Endothelial cell (in vitro differentiated cells): ENCODE measurements at regions not wholly inside any gene's neighbourhood (a gene's known extent, or its start where the extent isn't known, plus 50 kb on each side); places are given as distances from the start of the nearest gene placed in this dataset.

Source experiments
- DNase-seq: peaks from one replicate; pipeline ENCODE4 v3.0.0; 2021; ENCODE audit warnings: low spot score
- H3K27ac Mint-ChIP-seq: one replicate; pipeline ENCODE4 v1.8.0; 2021; ENCODE audit warnings: mixed read lengths, inconsistent platforms; ENCODE audit not compliant: unreplicated experiment
- H3K27me3 Mint-ChIP-seq: one replicate; pipeline ENCODE4 v1.8.0; 2021; ENCODE audit warnings: mild to moderate bottlenecking, moderate library complexity, mixed read lengths, inconsistent platforms; ENCODE audit not compliant: unreplicated experiment
- H3K36me3 Mint-ChIP-seq: one replicate; pipeline ENCODE4 v1.8.0; 2021; ENCODE audit warnings: mild to moderate bottlenecking, low read depth, mixed read lengths, inconsistent platforms; ENCODE audit not compliant: unreplicated experiment
- H3K4me1 Mint-ChIP-seq: one replicate; pipeline ENCODE4 v1.8.0; 2021; ENCODE audit warnings: mild to moderate bottlenecking, mixed read lengths, inconsistent platforms; ENCODE audit not compliant: unreplicated experiment
- H3K4me3 Mint-ChIP-seq: one replicate; pipeline ENCODE4 v1.8.0; 2021; ENCODE audit warnings: mild to moderate bottlenecking, mixed read lengths, inconsistent platforms; ENCODE audit not compliant: unreplicated experiment
- H3K9me3 Mint-ChIP-seq: one replicate; pipeline ENCODE4 v1.8.0; 2021; ENCODE audit warnings: mixed read lengths, inconsistent platforms; ENCODE audit not compliant: unreplicated experiment
- CTCF ChIP-seq: fragments of 200-600 bp; sonication (generic); IDR thresholded peaks from one replicate; pipeline ENCODE4 v1.5.0; 2021; ENCODE audit warnings: antibody characterized with exemption; ENCODE audit not compliant: unreplicated experiment

DNA sequence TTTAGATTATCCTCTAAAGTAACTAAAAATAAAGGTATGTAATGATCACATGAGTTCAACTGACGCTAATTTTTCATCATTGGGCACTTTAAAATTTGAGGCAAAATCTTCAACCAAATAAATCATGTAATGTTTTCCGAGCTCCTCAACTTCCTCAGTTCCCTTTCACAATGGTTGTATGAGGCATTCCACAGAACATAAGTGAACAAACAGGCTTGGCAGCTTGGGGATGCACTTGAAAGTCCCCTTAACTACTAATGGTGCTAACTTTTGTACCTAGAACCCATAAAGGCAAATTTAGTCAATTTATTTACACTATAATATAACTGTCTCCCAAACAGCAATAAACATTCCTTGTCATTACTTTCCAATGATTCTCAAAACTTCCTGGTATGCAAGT is 1137.9 kb downstream of the ROBO2 start:
- no peak overlapping the region for H3K4me3 Mint-ChIP-seq
- no peak for DNase-seq
- H3K27ac Mint-ChIP-seq, result no peak overlapping the region
- TF ChIP-seq CTCF, result no peak
- no peaks in the 10 kb centered on the region for H3K27me3 Mint-ChIP-seq
- H3K9me3 Mint-ChIP-seq, result no peaks in the 10 kb centered on the region
- no peaks in the 10 kb centered on the region for H3K4me1 Mint-ChIP-seq
- H3K36me3 Mint-ChIP-seq, result no peaks in the 10 kb centered on the region

DNA sequence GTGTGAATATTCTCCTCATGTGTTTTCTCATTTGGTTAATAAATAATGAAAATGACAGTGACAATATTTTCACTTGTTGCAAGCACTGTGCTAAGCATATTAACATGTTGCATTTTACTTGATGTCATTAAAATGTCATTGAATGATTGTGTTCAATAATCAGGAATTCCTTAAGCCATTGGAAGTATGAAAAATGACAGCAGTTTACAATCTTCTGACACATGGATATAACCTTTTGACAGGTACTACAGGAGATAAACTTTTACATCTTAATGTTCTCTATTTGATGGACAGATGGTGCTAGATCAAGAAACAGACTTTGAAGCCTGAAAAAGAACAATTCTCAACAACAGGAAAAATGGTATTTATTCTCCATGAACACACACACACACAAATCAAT is 1138.3 kb downstream of the ROBO2 start:
- TF ChIP-seq CTCF, result no peak
- H3K4me3 Mint-ChIP-seq, result no peak overlapping the region
- H3K27me3 Mint-ChIP-seq, result no peaks in the 10 kb centered on the region
- H3K27ac Mint-ChIP-seq, result no peak overlapping the region
- no peak for DNase-seq
- no peaks in the 10 kb centered on the region for H3K9me3 Mint-ChIP-seq
- H3K36me3 Mint-ChIP-seq, result no peaks in the 10 kb centered on the region
- no peaks in the 10 kb centered on the region for H3K4me1 Mint-ChIP-seq

DNA sequence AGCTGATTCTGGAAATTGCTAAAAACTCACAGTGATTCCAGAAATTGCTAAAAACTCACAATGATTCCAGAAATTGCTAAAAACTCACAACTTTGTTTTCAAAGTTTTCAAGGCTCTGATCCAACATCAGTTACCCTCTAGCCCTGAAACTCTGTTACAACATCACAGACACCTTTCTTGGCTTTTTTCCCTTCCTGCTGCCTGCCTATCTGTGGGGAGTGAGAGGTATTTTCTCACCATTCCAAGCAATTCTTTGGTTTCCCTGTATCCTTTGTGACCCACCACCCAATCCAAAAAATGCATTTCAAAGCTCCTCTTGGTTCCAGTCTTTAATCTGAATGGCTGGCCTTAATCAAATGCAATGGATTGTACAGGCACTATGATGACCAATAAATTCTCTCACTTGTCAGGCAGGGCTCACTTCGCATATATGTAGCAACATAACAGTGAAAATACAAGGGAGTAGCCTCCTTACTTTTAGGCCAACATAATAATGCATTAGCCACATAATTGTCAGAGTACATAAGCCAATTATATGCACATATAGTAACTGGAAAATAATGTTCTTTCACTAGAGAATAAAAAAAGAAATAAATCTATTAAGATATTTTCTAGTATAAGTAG is 1139.0 kb downstream of the ROBO2 start:
- no peak overlapping the region for H3K27ac Mint-ChIP-seq
- TF ChIP-seq CTCF, result no peak
- no peak for DNase-seq
- H3K27me3 Mint-ChIP-seq, result no peaks in the 10 kb centered on the region
- H3K4me1 Mint-ChIP-seq, result no peaks in the 10 kb centered on the region
- H3K4me3 Mint-ChIP-seq, result no peak overlapping the region
- no peaks in the 10 kb centered on the region for H3K36me3 Mint-ChIP-seq
- no peaks in the 10 kb centered on the region for H3K9me3 Mint-ChIP-seq

DNA sequence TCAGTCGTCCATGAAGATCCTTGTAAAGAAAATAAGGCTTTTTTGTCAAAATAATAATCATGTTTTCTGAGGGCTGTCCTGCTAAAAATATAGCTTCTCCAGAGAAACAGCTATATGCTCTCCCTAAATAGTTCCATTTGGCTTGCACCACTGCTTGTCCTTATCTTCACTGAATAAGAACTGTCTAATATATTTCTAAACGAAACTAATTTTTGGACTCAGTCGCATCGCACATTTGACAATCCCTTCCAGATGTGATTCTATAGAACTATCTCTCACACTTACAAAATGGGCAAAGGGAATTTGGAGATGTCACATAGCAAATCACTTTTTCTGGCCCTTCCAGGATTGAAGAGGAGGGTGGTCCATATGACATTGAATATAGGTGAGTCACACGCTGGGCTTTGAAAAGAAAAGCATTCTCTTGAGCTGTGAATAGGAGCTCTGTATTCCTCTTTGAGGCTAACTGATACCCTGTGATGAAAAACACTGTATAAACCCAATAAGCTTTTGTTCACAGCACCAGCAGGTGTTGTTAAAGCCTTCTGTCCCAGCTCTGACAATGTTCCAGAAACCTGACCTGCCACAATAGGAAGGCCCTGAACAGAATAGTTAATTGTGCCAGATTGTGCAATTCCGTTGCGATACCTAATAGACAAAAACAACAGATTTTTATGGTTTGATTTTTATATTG is 1144.2 kb downstream of the ROBO2 start:
- Mint-ChIP-seq H3K27ac (no peak overlapping the region), H3K27me3 (no peaks in the 10 kb centered on the region), H3K4me1 (no peaks in the 10 kb centered on the region), H3K36me3 (no peaks in the 10 kb centered on the region), H3K9me3 (no peaks in the 10 kb centered on the region), H3K4me3 (no peak overlapping the region)
- no peak for TF ChIP-seq CTCF
- DNase-seq, result no peak

DNA sequence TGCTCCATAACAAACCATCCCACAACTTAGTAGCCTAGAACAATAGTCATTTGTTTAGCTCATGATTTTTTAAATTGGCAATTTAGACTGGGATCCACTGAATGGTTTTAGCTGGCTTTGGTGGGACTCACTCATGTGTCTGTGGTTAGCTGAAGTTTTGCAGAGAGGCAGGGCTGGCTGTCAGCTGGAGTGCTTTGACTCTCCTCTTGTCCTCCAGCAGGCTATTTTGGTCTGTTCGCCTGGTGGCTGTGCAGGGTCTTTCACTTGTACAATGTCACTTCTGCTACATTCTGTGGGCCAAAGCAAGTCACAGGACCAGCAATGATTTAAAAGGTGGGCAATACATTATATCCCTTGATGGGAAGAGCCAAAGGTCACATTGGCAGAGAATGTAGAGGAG is 1146.5 kb downstream of the ROBO2 start:
- H3K4me3 Mint-ChIP-seq, result no peak overlapping the region
- H3K4me1 Mint-ChIP-seq, result no peaks in the 10 kb centered on the region
- no peaks in the 10 kb centered on the region for H3K27me3 Mint-ChIP-seq
- H3K36me3 Mint-ChIP-seq, result no peaks in the 10 kb centered on the region
- no peak for TF ChIP-seq CTCF
- DNase-seq, result no peak
- H3K27ac Mint-ChIP-seq, result no peak overlapping the region
- H3K9me3 Mint-ChIP-seq, result no peaks in the 10 kb centered on the region
